HG03103 (cell line): ENCODE measurements at regions not wholly inside any gene's neighbourhood (a gene's known extent, or its start where the extent isn't known, plus 50 kb on each side); places are given as distances from the start of the nearest gene placed in this dataset.
"Not testable (repeated sequence)": the region's sequence is repeated elsewhere in the genome, so short reads cannot be mapped to it uniquely, and the experiment has no call there.

ENCODE experiments used
- ATAC-seq: cut with Tn5 transposase; IDR thresholded peaks from one replicate; pipeline ENCODE4 v1.9.1; 2021; ENCODE audit warnings: low read depth; ENCODE audit not compliant: unreplicated experiment

DNA sequence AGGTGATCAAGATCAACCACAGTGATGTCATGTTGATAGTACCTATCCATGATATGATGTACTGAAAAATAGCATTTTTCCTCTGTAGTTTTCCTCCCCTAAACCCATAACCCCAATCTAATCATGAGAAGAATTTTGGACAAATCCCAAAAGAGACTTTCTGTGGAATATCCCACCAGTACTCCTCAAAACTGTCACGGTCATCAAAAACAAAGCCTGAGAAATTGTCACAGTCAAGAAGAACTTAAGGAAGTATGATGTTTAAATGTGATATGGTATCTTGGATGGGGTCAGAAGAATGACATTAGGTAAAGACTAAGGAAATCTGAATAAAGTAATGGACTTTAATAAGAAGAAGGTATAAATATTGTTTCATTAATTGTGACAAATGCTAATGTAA, 248.8 kb downstream of the RMST start:
- ATAC-seq: no peak

DNA sequence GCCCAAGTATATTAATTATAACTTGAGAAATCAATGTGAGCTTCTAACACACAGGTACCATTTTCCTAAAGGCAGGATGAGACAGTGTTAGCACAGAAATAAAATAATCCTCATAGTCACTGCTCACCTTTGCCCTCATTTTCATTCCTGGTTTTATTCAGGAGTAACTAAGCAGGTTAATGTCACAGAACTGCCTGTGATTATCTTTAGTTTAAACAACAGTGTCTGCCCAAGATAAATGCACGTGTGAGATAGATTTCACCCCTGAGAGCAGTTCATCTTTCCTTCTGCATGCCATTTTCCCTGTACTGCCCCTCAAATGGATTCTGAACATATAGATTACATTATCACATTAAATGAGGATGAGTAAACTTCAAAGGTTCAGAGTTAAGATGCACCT, 250.7 kb downstream of the RMST start:
- no peak for ATAC-seq

DNA sequence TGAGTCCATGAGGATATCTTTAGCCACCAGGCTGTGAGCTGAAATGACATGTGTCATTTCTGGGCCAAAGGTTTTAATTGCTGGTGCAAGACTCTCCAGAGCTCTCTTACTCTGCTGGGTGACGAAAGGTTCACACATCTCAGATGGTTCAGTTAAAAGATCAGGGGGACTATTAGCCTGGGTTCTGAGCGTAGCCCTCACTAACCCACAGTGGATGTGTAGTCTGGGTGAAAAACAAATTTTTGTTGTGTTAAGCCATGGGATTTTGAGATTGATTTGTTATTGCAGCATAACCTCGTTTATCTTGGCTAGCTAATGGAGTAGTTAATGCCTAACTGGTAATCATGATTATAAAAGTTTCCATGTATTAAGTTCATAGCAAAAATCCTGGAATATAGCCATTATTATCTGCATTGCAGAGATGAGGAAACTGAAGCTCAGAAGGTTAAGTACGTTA, 251.5 kb downstream of the RMST start:
- no peak for ATAC-seq

DNA sequence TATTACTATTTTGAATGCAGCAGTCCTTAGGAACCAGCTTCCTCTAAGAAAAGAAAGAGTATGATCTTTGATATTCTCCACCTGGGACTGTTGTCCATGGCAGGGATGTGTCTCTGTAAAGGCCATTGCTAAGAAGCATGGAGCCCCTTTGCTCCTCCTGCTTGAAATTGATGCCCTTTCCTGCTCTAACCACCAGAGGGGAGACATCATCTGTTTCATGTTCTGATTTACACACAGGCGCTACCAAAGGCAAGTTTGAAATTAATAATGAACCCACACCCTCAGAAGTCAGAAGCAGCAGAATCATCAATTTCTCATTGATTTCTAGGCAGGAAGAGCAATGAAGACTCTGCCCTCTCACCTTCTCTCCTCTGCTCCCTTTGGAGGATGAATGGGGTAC, 253.8 kb downstream of the RMST start:
- no peak for ATAC-seq

DNA sequence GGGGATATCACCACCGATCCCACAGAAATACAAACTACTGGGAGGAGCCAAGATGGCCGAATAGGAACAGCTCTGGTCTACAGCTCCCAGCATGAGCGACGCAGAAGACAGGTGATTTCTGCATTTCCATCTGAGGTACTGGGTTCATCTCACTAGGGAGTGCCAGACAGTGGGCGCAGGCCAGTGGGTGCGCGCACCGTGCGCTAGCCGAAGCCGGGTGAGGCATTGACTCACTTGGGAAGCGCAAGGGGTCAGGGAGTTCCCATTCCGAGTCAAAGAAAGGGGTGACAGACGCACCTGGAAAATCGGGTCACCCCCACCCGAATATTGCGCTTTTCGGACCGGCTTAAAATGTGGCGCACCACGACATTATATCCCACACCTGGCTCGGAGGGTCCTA, 261.2 kb downstream of the RMST start:
- ATAC-seq: not testable (repeated sequence)

DNA sequence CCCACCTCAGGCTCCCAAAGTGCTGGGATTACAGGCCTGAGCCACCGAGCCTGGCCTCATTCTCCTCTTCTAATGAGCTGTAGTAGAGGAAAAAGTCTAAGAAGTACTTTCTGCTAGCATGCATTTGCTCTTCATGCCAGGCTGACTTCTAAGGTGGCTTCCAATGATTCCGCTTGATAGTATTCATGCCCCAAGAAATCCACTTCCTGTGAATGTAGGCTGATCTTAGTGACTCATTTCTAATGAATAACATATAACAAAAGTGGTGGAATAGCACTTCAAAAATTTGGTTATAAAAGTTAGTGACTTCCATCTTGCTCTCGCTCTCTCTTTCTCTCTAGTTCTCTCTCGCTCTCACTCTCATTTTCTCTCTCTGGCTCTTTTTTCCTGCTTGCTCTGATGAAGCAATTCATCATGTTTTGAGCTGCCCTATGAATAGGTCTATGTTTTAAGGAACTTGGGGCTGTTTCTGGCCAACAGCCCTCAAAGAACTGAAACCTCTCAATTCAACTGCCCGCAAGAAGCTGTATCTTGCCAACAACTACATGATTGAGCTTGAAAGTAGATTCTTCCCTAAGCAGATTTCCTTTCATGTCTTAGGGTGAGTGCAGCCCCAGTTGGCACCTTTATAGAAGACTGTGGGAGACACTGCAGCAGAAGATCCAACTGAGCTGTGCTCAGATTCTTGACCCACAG, 282.9 kb downstream of the RMST start:
- ATAC-seq: no peak

DNA sequence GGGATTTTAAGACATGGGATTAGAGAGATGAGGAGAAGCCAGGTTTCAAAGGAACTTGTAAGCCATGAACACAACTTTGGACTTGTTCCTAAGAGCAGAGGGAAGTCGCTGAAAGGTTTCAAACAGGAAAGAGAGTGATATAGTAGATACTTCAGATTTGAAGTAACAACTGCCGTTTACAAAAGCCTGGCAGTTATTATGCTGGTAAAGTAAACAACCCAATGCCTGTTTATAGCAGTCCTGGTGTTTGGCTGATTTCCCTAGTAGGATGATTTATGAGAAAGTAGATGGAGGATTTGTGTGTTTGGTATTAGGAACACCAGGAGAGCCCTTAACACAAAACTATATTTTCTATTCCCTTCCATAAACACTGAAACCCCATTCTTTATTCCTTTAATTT, 285.7 kb downstream of the RMST start:
- no peak for ATAC-seq

DNA sequence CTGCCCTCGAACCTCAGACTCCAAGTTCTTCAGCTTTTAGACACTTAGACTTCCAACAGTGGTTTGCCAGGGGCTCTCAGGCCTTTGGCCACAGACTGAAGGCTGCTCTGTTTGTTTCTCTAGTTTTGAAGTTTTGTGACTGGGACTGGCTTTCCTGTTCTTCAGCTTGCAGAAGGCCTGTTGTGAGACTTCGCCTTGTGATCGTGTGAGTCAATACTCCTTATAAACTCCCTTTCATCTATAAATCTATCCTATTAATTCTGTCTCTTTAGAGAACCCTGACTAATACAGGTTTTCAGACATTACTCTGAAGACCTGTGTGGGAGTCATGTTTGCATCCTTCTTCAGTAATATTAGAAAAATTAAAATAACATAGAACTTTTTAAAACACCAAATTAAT, 289.1 kb downstream of the RMST start:
- no peak for ATAC-seq

DNA sequence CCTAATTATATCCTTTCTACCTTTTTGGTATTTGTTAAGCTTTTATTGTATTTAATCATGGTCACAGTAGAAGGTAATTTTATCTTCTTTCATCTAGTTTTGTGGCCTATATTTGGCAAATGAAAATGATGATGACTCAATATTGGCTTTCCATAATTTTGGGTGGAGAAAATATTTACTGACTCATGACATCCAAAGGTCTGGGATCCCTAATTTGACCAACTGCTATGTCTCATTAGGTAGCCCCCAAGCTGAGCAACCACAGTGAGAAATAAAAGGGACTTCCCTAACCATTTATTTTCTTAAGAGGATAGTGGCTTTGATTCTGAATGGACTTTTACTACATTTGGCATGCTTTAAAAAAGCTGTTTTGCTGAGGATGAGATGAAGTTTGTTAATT, 289.5 kb downstream of the RMST start:
- no peak for ATAC-seq

DNA sequence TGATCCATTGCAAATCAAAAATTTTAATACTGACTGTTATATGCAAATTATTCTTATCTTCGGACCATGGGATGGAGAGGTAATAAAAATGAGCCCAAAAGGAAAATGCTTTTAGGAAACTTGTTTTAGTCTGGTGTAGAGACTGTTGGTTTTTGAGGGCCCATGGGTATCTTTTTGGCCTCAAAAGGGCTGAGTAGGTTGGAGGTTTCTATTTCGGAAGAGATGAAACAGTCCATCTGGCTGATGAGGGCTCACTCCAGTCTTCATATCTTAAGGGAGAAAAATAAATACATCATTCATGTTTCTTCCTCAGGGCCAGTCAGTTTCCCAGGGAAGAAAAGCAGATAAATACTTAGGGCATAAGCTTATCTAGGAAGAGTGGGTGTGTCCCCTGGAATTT, 290.7 kb downstream of the RMST start:
- ATAC-seq: no peak

DNA sequence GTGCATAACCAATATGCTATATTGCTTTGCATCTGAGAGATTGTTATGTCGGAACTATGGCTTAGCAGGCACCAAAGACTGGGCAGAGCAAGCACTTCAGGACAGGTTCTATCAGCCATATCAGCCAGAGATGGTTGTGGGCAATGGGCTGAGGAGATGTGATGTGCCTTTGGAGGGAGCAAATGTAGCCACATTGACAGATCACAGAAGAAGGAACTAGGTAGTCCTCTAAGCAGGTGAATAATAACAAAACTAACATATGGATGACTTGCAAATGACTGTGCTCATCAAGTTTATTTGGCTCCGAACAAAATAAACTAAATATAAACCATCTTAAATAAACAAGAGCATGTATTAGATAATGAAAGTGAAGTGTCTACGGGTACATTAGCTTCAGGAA, 291.7 kb downstream of the RMST start:
- ATAC-seq: no peak

DNA sequence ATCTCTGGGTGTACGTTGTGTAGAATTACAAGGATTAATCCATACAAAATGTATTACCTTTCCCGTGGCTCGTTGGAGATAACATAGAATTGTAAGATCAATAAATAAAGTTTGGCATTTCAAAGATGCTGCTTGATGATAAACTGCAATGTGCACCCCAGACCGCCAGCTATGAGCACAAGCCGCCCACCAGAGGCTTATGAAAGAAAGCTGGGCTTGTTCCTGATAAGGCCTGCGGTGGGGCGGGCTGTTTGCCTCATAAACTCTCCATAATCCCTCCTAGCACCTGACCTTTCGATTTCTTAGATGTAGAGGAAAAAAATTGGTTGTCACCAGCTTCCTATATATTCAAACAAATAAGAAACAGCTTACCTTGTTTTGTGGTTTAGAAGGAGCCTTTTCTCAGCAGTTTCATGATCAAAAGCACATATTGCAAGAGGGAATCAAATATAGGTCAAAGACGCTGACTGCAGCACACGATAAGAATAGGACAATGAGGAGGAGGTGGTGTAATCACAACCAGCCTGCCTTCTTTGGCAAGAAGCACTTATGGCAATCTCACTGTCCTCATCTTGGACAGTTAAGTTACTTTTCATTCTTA, 293.6 kb downstream of the RMST start:
- ATAC-seq: no peak

DNA sequence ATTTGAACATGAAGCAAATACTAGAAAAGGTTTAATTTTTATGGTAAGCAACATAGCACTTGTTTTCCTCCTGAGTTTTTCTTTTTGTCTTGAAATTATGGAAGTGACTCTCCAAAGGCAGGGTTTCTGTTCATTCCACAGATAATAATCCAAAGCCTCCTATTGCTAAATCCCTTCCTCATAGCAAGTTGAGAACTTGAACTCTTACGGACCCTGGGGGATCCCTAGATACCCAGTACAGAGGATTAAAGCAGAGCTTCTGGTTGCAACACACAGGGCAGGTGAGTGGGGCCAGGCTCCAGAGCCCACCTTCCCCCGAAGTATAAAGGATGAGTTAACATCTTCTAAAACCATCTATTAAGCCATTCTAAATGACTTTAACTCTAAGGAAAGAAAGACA, 294.1 kb downstream of the RMST start:
- no peak for ATAC-seq

DNA sequence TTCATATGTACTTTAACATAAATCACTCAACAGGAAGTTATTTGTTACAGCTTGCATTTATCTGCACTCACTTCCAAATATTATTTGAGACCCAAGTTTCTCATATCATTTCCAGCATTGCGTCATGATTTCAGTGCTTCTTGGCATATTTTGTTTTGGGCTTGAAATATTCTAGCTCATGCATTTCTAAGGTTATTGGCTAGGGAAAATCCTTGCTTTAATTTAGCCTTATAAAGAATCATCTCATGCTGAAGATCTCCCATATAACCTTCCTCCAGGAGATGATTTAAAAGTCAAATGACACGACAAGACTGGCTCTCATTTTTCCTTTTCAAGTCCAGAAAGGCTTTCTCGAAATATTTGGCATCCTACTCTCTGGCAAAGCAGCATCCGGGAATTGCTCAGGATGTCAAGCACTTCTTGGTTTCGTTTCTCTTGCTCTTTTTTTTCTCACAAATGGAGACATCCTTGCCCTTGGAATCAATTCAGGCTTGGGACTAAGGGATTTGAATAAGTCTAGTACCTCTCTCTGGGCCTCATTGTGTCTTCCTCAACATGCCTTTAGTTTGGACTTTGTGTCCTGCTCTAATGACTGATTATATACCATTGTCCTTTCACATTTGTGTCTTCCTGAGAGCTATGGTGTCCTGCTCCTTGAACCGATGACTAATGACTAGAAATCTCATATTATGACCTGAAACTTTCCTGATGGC, 295.0 kb downstream of the RMST start:
- no peak for ATAC-seq

DNA sequence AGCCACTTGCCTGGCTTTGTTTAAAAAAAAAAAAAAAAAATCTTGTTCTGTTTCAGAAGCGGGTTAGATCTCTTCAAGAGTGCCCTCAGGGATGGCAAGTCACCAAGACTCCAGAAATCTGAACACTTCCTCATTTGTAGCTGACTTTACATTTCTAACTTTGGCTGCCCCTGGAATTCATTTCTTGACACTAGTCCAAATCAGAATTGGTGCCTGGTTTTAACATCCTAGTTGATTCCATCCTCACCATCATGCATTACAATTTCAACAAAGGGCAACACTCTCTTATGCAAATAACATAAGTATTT, 295.5 kb downstream of the RMST start:
- ATAC-seq: no peak

DNA sequence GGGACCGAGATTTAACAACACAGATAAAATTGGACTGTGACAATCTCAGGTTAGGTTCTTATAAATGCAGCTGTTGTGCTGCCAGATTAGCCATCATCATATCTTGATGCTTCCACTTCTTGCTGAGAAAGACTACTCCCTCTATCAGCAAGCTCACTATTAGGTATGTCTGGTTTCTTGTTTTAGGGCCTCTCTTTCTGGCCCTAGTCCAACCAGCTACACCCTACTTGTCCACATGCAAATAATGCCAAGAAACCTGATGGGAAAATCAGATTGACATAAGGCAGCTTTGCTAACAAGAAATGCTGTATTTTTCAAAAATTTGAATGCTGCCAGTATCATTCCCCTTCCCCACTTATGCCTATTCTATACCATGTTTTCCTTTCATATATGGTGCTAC, 296.0 kb downstream of the RMST start:
- no peak for ATAC-seq

DNA sequence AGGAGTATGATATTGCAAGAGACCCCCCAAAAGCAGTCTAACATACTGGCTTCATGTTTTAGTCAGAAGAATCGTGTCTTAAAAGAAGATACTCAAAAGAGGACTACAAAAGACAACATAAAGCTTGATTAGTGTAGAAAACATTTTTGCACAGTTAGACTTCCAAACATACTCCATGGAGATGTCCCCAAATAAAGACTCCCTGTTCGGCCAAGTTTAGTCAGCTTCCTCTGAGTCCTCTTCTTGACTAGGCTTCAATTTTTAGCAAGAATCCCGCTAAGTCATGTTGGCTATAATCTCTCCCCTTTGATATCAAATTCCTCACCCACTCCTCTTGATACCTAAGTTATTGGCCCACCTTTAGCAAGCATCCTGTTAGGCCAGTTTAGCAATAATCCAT, 298.0 kb downstream of the RMST start:
- no peak for ATAC-seq

DNA sequence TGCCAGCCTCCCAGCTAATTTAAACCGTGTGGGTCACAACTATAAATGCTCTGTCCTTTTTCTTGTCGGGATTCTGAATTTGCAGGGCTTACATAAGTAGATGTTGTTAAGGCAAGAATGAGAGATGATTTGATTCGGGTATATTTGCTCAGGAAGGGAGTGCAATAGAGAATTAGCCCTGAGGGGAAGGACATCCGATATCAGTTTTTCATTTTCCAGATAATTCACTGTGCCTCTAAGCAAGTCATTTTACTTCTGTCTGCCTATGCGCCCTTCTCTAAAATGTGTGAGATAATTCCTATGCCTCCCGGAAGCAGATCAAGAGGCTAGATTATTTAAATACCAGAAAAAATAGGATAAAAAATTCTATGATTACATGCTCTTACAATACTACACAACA, 300.5 kb downstream of the RMST start:
- no peak for ATAC-seq

DNA sequence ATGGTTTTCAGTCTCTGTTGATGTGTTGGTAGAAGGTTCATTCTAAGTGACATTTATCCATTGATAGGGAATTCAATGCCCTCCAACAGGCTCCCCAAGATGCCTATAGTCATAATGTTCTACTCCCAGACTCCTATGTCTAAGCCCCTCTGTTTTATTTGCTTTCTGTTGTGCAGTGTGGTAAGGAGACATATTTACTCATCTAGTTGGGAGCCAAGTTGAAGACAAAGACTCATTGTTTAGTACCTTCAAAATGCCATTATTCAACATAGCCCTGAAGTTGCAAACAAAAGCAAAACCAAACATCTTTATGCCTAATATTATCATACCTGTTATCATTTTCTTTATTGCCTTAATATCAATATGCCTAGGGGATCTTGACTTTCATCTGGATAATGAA, 302.1 kb downstream of the RMST start:
- ATAC-seq: no peak

DNA sequence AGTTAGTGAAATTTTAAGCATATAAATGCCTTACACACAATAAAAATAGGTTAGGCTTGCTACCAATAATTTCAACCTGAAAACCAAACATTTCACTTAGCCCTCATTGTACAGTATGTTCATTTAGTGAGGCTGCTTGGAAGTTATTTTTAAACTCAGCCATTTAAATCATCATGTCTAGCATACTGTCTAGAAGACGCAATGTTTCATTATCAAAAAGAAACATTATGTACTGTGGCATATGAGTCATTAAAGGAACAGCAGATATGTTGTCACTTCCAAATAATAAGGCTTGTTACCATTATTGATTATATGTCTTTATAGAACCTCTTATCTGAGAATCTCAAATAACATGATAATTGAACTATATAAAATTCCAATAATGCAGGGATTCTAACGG, 304.7 kb downstream of the RMST start:
- ATAC-seq: no peak

DNA sequence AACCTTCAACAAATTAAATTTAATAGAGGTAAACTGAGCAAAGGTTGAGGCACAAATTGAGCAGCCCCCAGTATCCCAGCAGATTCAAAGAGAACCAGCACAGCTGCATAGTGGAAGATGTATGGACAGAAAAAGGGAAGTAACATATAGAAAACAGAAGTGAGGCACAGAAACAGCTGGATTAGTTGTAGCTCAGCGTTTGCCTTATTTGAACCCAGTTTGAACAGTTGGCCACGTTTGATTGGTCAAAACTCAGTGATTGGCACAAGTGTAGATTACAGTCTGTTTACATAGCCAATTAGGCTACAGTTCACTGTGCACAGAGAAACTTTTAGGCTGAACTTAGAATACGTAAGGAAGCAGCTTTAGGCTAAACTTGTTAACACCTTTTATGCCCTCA, 315.5 kb downstream of the RMST start:
- ATAC-seq: no peak

DNA sequence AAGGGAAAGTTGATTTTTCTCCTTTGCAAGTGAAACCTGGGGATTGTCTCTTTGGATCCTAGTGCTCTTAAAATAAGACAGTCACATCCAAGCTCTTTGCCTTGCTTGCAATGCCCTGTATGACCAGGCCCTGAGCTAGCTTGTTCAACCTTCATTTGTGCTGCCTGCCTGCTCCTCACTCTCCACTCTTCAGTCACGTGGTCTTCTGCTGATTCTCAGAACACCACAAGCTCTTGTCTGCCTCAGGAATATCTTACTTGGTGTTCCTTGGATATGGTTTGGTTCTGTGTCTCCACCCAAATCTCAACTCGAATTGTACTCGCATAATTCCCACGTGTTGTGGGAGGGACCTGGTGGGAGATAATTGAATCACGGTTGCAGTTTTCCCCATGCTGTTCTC, 318.7 kb downstream of the RMST start:
- no peak for ATAC-seq
